OCI-LY3 (cell line): ENCODE measurements at regions not wholly inside any gene's neighbourhood (a gene's known extent, or its start where the extent isn't known, plus 50 kb on each side); places are given as distances from the start of the nearest gene placed in this dataset.

Experiments
- H2AFZ ChIP-seq: fragments of 200-600, 300-600 bp; shearing (Covaris generic); 2 replicates; pipeline ENCODE4 v1.6.0; 2014; ENCODE audit warnings: antibody characterized with exemption, low read depth, low read length
- H3K27ac ChIP-seq: fragments of 200-600, 300-600 bp; sonication (generic); 2 replicates; pipeline ENCODE4 v1.5.1; 2014; ENCODE audit warnings: mild to moderate bottlenecking, low read length, moderate library complexity, mixed read lengths
- H3K27me3 ChIP-seq: fragments of 200-600, 300-600 bp; sonication (generic); 2 replicates; pipeline ENCODE4 v1.6.1; 2014; ENCODE audit warnings: low read depth, low read length, mixed read lengths
- H3K36me3 ChIP-seq: fragments of 200-600, 300-600 bp; sonication (generic); replicated peaks from 2 replicates; pipeline ENCODE3; 2014; ENCODE audit warnings: low read depth, low read length, mixed read lengths
- H3K4me1 ChIP-seq: fragments of 300-600, 200-600 bp; sonication (generic); 2 replicates; pipeline ENCODE4 v1.6.1; 2014; ENCODE audit warnings: low read length, mixed read lengths
- H3K4me2 ChIP-seq: fragments of 200-600, 300-600 bp; sonication (generic); 2 replicates; pipeline ENCODE4 v1.6.1; 2014; ENCODE audit warnings: low read length, mixed read lengths
- H3K4me3 ChIP-seq: fragments of 300-600, 200-600 bp; sonication (generic); 2 replicates; pipeline ENCODE4 v1.5.1; 2014; ENCODE audit warnings: antibody characterized with exemption, mild to moderate bottlenecking, low read length, moderate library complexity
- H3K79me2 ChIP-seq: fragments of 300-600, 200-600 bp; shearing (Covaris generic); 2 replicates; pipeline ENCODE4 v1.6.1; 2014; ENCODE audit warnings: mild to moderate bottlenecking, low read length, mixed read lengths
- H3K9ac ChIP-seq: fragments of 300-600, 200-600 bp; shearing (Covaris generic); 2 replicates; pipeline ENCODE4 v1.6.0; 2014; ENCODE audit warnings: mild to moderate bottlenecking, low read length, moderate library complexity
- H3K9me3 ChIP-seq: fragments of 200-600, 300-600 bp; shearing (Covaris generic); 2 replicates; pipeline ENCODE4 v1.6.1; 2014; ENCODE audit warnings: low read length, mixed read lengths; ENCODE audit not compliant: insufficient read depth
- H4K20me1 ChIP-seq: fragments of 200-600, 300-600 bp; sonication (generic); 2 replicates; pipeline ENCODE4 v1.6.1; 2016; ENCODE audit warnings: low read length, mixed read lengths; ENCODE audit not compliant: insufficient read depth
- EZH2phosphoT487 ChIP-seq: fragments of 200-600 bp; shearing (Covaris generic); IDR thresholded peaks from 2 replicates; pipeline ENCODE4 v1.6.1; 2018; ENCODE audit warnings: antibody characterized with exemption, mixed run types, low read depth
- TF ChIP-seq, protein P1 (sequence below): fragments of 200-600, 300-600 bp; sonication (generic); IDR thresholded peaks from 2 replicates; pipeline ENCODE4 v1.5.1; 2014; ENCODE audit warnings: antibody characterized with exemption, low read length, low read depth

DNA sequence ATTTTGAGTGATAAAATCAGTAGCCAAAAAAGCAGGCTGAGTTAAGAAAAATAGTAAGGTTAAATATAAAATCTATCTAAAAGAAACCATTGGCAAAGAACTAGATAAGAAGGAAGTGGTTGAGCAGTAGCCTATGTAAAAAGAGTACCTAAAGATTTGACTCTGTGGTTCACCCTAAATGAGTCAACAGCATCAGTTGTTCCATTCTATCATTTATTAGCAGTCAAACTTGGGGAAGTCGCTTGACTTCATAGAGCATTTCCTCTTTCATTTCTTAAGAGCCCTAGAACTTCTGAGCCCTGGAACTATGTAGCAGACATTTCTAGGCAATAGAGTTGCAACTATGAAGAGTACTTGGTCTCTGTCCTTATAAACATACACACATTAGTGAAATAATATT, 381.7 kb downstream of the NUP35 start:
- H3K9ac ChIP-seq = no peak overlapping the region
- H2AFZ ChIP-seq = no peak overlapping the region
- no peaks in the 10 kb centered on the region for H3K79me2 ChIP-seq
- TF ChIP-seq, protein P1, sequence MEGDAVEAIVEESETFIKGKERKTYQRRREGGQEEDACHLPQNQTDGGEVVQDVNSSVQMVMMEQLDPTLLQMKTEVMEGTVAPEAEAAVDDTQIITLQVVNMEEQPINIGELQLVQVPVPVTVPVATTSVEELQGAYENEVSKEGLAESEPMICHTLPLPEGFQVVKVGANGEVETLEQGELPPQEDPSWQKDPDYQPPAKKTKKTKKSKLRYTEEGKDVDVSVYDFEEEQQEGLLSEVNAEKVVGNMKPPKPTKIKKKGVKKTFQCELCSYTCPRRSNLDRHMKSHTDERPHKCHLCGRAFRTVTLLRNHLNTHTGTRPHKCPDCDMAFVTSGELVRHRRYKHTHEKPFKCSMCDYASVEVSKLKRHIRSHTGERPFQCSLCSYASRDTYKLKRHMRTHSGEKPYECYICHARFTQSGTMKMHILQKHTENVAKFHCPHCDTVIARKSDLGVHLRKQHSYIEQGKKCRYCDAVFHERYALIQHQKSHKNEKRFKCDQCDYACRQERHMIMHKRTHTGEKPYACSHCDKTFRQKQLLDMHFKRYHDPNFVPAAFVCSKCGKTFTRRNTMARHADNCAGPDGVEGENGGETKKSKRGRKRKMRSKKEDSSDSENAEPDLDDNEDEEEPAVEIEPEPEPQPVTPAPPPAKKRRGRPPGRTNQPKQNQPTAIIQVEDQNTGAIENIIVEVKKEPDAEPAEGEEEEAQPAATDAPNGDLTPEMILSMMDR = no peak
- TF ChIP-seq EZH2phosphoT487 = 0 out of 2 replicates have a peak, but pooled peaks have one; percentile 38
- peaks cover 10% of the 10 kb centered on the region for H3K36me3 ChIP-seq
- peaks cover 18% of the 10 kb centered on the region for H3K4me1 ChIP-seq
- H3K27me3 ChIP-seq = peaks cover 5% of the 10 kb centered on the region; the same call in 1 of the 2 replicates
- H3K27ac ChIP-seq = peak overlapping the region; percentile 38
- H3K4me2 ChIP-seq = peak overlapping the region; percentile 48
- H3K9me3 ChIP-seq = peaks cover 7% of the 10 kb centered on the region; the same call in 1 of the 2 replicates
- no peak overlapping the region; the same call in 1 of the 2 replicates for H3K4me3 ChIP-seq
- no peaks in the 10 kb centered on the region for H4K20me1 ChIP-seq

DNA sequence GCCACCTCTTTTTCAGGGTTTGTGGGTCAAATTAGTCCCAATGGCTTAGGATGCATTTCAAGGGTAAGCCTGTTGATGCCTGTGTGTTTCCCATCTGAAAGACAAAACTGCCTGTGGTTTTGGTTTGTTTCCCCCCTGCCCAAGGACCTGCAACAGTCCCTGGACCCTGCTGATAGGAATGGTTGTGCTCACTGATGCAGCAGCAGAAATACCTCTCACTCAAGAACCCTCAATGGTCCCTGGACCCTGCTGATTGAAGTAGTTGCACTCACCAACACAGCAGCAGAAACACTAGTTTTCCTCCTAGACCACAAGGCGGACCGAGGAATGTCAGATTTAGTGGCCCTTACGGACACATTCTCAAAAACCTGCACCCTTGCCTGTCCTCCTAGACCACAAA, 386.9 kb downstream of the NUP35 start:
- no peak for TF ChIP-seq EZH2phosphoT487
- TF ChIP-seq, protein P1 = no peak
- no peaks in the 10 kb centered on the region for H3K79me2 ChIP-seq
- no peak overlapping the region for H3K27ac ChIP-seq
- H3K9me3 ChIP-seq = peaks cover 7% of the 10 kb centered on the region; the same call in 1 of the 2 replicates
- no peak overlapping the region for H3K9ac ChIP-seq
- H3K4me3 ChIP-seq = no peak overlapping the region
- no peaks in the 10 kb centered on the region for H3K27me3 ChIP-seq
- H3K4me2 ChIP-seq = no peak overlapping the region
- H3K4me1 ChIP-seq = peaks cover 4% of the 10 kb centered on the region
- no peaks in the 10 kb centered on the region for H4K20me1 ChIP-seq
- peaks cover 4% of the 10 kb centered on the region for H3K36me3 ChIP-seq
- no peak overlapping the region for H2AFZ ChIP-seq

DNA sequence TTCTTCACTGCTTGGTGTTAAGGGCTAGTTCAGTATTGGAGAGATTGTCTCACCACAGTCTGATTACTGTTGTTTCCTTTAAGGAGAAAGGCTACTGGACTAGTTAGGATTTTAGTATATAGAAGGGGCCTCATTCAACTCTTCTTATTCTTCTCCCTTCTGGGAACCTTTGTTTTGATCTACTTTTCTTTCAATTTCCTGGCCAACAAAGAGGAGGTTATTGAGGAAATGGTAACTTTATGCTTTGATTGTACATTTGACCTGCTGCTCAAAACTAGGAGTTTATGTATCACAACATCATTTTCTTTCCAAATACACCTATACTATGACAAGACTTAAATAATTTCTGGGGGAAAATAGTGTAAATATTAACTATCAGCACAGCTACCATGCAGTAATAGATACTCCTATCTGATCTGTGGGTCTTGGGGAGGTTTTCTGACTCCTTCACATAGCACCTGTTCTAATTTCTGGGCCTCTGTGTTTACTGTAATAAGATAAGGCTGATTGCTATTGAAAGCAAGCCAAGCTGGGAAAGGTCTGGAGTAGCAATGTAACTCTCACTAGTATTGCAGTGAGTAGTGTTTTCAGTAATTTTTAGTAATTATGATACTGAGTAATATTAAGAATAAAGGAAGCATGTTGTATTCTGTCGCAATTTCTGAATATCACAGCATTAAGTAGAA, 395.3 kb downstream of the NUP35 start:
- Histone ChIP-seq H3K79me2 (no peaks in the 10 kb centered on the region), H3K9me3 (no peaks in the 10 kb centered on the region), H3K36me3 (no peaks in the 10 kb centered on the region), H3K4me1 (peaks cover 12% of the 10 kb centered on the region), H3K9ac (no peak overlapping the region), H4K20me1 (no peaks in the 10 kb centered on the region), H3K4me2 (peak overlapping the region; percentile 25; the same call in 1 of the 2 replicates), H3K27me3 (no peaks in the 10 kb centered on the region), H2AFZ (no peak overlapping the region), H3K27ac (no peak overlapping the region), H3K4me3 (no peak overlapping the region)
- TF ChIP-seq, protein P1 = no peak
- no peak for TF ChIP-seq EZH2phosphoT487

DNA sequence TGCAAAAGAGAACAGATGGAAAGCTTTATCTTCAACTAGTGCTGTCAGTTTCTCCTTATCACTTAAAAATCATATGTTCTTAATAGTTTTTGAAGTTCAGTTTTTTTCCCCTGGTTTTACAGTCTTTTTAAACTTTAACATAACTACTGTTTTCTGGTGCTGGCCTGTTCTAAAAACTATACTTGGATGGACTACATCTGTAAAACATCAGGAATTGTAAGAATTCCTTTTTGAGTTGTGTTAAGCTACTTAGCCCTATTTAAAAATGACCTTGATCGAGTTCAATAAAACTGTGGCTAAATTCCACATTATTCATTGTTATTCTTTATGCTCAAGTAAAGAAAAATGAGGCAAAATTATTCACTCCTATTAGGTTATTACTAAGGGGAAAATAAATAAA, 397.7 kb downstream of the NUP35 start:
- no peak overlapping the region for H3K27ac ChIP-seq

More for the DNA sequence above, 397.7 kb downstream of the NUP35 start:
- Histone ChIP-seq H3K27me3 (no peaks in the 10 kb centered on the region), H3K4me3 (no peak overlapping the region), H3K36me3 (no peaks in the 10 kb centered on the region), H3K79me2 (no peaks in the 10 kb centered on the region), H3K9ac (no peak overlapping the region), H2AFZ (no peak overlapping the region), H3K4me1 (peaks cover 12% of the 10 kb centered on the region), H3K9me3 (no peaks in the 10 kb centered on the region), H4K20me1 (no peaks in the 10 kb centered on the region), H3K4me2 (no peak overlapping the region)
- TF ChIP-seq EZH2phosphoT487 = no peak
- TF ChIP-seq, protein P1 = no peak
